ENCODE measurements at regions not wholly inside any gene's neighbourhood (a gene's known extent, or its start where the extent isn't known, plus 50 kb on each side); places are given as distances from the start of the nearest gene placed in this dataset.

DNA sequence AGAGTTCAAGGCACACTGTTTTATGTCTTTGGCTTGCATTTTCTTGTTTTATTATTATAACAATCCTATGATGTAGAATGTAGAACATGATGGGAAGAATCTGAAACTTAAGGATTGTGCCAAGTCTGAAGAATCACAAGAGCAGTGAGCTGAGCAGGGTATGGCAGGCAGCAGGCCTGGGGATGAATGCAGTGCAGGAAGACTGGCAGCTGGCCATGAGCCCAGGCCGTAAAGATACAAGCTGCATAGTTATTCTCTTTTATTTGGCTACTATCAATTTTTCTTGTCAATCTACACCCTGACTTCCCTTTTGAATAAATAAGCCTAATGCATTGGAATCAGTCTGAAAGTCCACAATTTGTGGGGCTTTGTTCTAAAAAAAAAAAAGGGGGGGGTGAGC is 89.6 kb upstream of the ARPP21 start:
- DNase-seq: no peak

- no peak for DNase-seq
Measured at GRCh38 chr3:35562141-35562540, 77.2 kb upstream of the ARPP21 start.

- DNase-seq: no peak
Measured at GRCh38 chr3:35565048-35565447, 74.3 kb upstream of the ARPP21 start.
